ENCODE measurements at regions not wholly inside any gene's neighbourhood (a gene's known extent, or its start where the extent isn't known, plus 50 kb on each side); places are given as distances from the start of the nearest gene placed in this dataset.
"Not testable (repeated sequence)": the region's sequence is repeated elsewhere in the genome, so short reads cannot be mapped to it uniquely, and the experiment has no call there.

GRCh38 chr2:186927867-186928191 is 78.9 kb upstream of the ZSWIM2 start:
- DNase-seq (ENCODE audit: low spot score), result no peak

GRCh38 chr2:186927185-186927866 is 78.4 kb upstream of the ZSWIM2 start:
- no peak for DNase-seq (ENCODE audit: low spot score)

- DNase-seq (ENCODE audit: low spot score), result no peak
These were observed 76.5 kb upstream of the ZSWIM2 start for GRCh38 chr2:186925514-186925913.

GRCh38 chr2:186922316-186922715 is 73.3 kb upstream of the ZSWIM2 start:
- not testable (repeated sequence) for DNase-seq (ENCODE audit: low spot score)

- no peak for DNase-seq (ENCODE audit: low spot score)
These were observed 70.3 kb upstream of the ZSWIM2 start for GRCh38 chr2:186919296-186919695.

- no peak for DNase-seq (ENCODE audit: low spot score)
These were observed 69.5 kb upstream of the ZSWIM2 start for GRCh38 chr2:186918495-186918894.

- DNase-seq (ENCODE audit: low spot score), result no peak
These were observed 68.9 kb upstream of the ZSWIM2 start for GRCh38 chr2:186917866-186918265.

- DNase-seq (ENCODE audit: low spot score), result no peak
These were observed 64.9 kb upstream of the ZSWIM2 start for GRCh38 chr2:186913870-186914269.

GRCh38 chr2:186912979-186913378 is 64.0 kb upstream of the ZSWIM2 start:
- DNase-seq (ENCODE audit: low spot score), result no peak

- no peak for DNase-seq (ENCODE audit: low spot score)
These were observed 62.6 kb upstream of the ZSWIM2 start for GRCh38 chr2:186911551-186912085.

- DNase-seq (ENCODE audit: low spot score), result no peak
These were observed 62.0 kb upstream of the ZSWIM2 start for GRCh38 chr2:186910996-186911395.

- no peak for DNase-seq (ENCODE audit: low spot score)
These were observed 60.1 kb upstream of the ZSWIM2 start for GRCh38 chr2:186909095-186909494.

GRCh38 chr2:186907897-186908296 is 58.9 kb upstream of the ZSWIM2 start:
- DNase-seq (ENCODE audit: low spot score), result no peak

- no peak for DNase-seq (ENCODE audit: low spot score)
These were observed 54.2 kb upstream of the ZSWIM2 start for GRCh38 chr2:186903216-186903615.
